OCI-LY3 (cell line): ENCODE measurements at regions not wholly inside any gene's neighbourhood (a gene's known extent, or its start where the extent isn't known, plus 50 kb on each side); places are given as distances from the start of the nearest gene placed in this dataset.

Source experiments
- CTCF ChIP-seq: fragments of 200-600, 300-600 bp; sonication (generic); IDR thresholded peaks from 2 replicates; pipeline ENCODE4 v1.5.1; 2014; ENCODE audit warnings: antibody characterized with exemption, low read length, low read depth
- EZH2phosphoT487 ChIP-seq: fragments of 200-600 bp; shearing (Covaris generic); IDR thresholded peaks from 2 replicates; pipeline ENCODE4 v1.6.1; 2018; ENCODE audit warnings: antibody characterized with exemption, mixed run types, low read depth

- TF ChIP-seq CTCF (no peak), EZH2phosphoT487 (no peak)
Observed at GRCh38 chr7:106493041-106493731, 167.8 kb downstream of the CCDC71L start.
